ENCODE measurements at regions not wholly inside any gene's neighbourhood (a gene's known extent, or its start where the extent isn't known, plus 50 kb on each side); places are given as distances from the start of the nearest gene placed in this dataset.
A peak's percentile ranks its signal among the peaks of the same experiment; 100 is the strongest.

GRCh38 chr6:166014966-166015365, 152.7 kb downstream of the TBXT start:
- no peaks in the 10 kb centered on the region for H3K36me3 ChIP-seq (ENCODE audit: control insufficient read depth in 2 of 2, insufficient read depth in 2 of 2, low read length in 2 of 2)
- H3K27me3 ChIP-seq (ENCODE audit: control insufficient read depth in 2 of 2, insufficient read depth in 2 of 2, low read length in 2 of 2) = no peaks in the 10 kb centered on the region
- H3K4me3 ChIP-seq (ENCODE audit: low read length in 2 of 2) = no peak overlapping the region
- H3K4me1 ChIP-seq (ENCODE audit: control insufficient read depth in 2 of 2, insufficient read depth in 2 of 2, low read length in 2 of 2) = no peaks in the 10 kb centered on the region
- no peak overlapping the region for H3K27ac ChIP-seq (ENCODE audit: low read depth in 2 of 2, low read length in 2 of 2)
- no peak overlapping the region for H3K9ac ChIP-seq (ENCODE audit: low read depth in 1 of 2, low read length in 2 of 2)
- H3K9me3 ChIP-seq (ENCODE audit: control insufficient read depth in 2 of 2, low read length in 2 of 2) = no peaks in the 10 kb centered on the region

- no peak overlapping the region for H3K27ac ChIP-seq (ENCODE audit: low read depth in 2 of 2, low read length in 2 of 2)
- H3K9me3 ChIP-seq (ENCODE audit: control insufficient read depth in 2 of 2, low read length in 2 of 2) = no peaks in the 10 kb centered on the region
- peaks cover 3 to 4% of the 10 kb centered on the region in 2 donors for H3K4me1 ChIP-seq (ENCODE audit: control insufficient read depth in 2 of 2, insufficient read depth in 2 of 2, low read length in 2 of 2)
- H3K4me3 ChIP-seq (ENCODE audit: low read length in 2 of 2) = no peak overlapping the region
- no peaks in the 10 kb centered on the region for H3K36me3 ChIP-seq (ENCODE audit: control insufficient read depth in 2 of 2, insufficient read depth in 2 of 2, low read length in 2 of 2)
- H3K9ac ChIP-seq (ENCODE audit: low read depth in 1 of 2, low read length in 2 of 2) = no peak overlapping the region
- H3K27me3 ChIP-seq (ENCODE audit: control insufficient read depth in 2 of 2, insufficient read depth in 2 of 2, low read length in 2 of 2) = peaks cover 8 to 20% of the 10 kb centered on the region in 2 donors
Measured at GRCh38 chr6:166010136-166010960, 157.3 kb downstream of the TBXT start.

GRCh38 chr6:166009385-166010031, 158.1 kb downstream of the TBXT start:
- peaks cover 8 to 24% of the 10 kb centered on the region in 2 donors for H3K27me3 ChIP-seq (ENCODE audit: control insufficient read depth in 2 of 2, insufficient read depth in 2 of 2, low read length in 2 of 2)
- H3K27ac ChIP-seq (ENCODE audit: low read depth in 2 of 2, low read length in 2 of 2) = no peak overlapping the region
- H3K9me3 ChIP-seq (ENCODE audit: control insufficient read depth in 2 of 2, low read length in 2 of 2) = no peaks in the 10 kb centered on the region
- no peak overlapping the region for H3K9ac ChIP-seq (ENCODE audit: low read depth in 1 of 2, low read length in 2 of 2)
- no peak overlapping the region for H3K4me3 ChIP-seq (ENCODE audit: low read length in 2 of 2)
- H3K4me1 ChIP-seq (ENCODE audit: control insufficient read depth in 2 of 2, insufficient read depth in 2 of 2, low read length in 2 of 2) = peaks cover 4 to 5% of the 10 kb centered on the region in 2 donors
- H3K36me3 ChIP-seq (ENCODE audit: control insufficient read depth in 2 of 2, insufficient read depth in 2 of 2, low read length in 2 of 2) = no peaks in the 10 kb centered on the region

GRCh38 chr6:166008441-166009369, 158.9 kb downstream of the TBXT start:
- Histone ChIP-seq H3K4me3 (ENCODE audit: low read length in 2 of 2) (peak overlapping the region; percentile 32 to 41), H3K27me3 (ENCODE audit: control insufficient read depth in 2 of 2, insufficient read depth in 2 of 2, low read length in 2 of 2) (peaks cover 8 to 24% of the 10 kb centered on the region in 2 donors), H3K9me3 (ENCODE audit: control insufficient read depth in 2 of 2, low read length in 2 of 2) (no peaks in the 10 kb centered on the region), H3K36me3 (ENCODE audit: control insufficient read depth in 2 of 2, insufficient read depth in 2 of 2, low read length in 2 of 2) (no peaks in the 10 kb centered on the region), H3K4me1 (ENCODE audit: control insufficient read depth in 2 of 2, insufficient read depth in 2 of 2, low read length in 2 of 2) (peaks cover 4 to 5% of the 10 kb centered on the region in 2 donors), H3K9ac (ENCODE audit: low read depth in 1 of 2, low read length in 2 of 2) (no peak overlapping the region), H3K27ac (ENCODE audit: low read depth in 2 of 2, low read length in 2 of 2) (no peak overlapping the region)

- no peak overlapping the region for H3K27ac ChIP-seq (ENCODE audit: low read depth in 2 of 2, low read length in 2 of 2)
- H3K9me3 ChIP-seq (ENCODE audit: control insufficient read depth in 2 of 2, low read length in 2 of 2) = no peaks in the 10 kb centered on the region
- H3K27me3 ChIP-seq (ENCODE audit: control insufficient read depth in 2 of 2, insufficient read depth in 2 of 2, low read length in 2 of 2) = peaks cover 8 to 24% of the 10 kb centered on the region in 2 donors
- H3K9ac ChIP-seq (ENCODE audit: low read depth in 1 of 2, low read length in 2 of 2) = no peak overlapping the region
- no peaks in the 10 kb centered on the region for H3K36me3 ChIP-seq (ENCODE audit: control insufficient read depth in 2 of 2, insufficient read depth in 2 of 2, low read length in 2 of 2)
- peaks cover 4 to 5% of the 10 kb centered on the region in 2 donors for H3K4me1 ChIP-seq (ENCODE audit: control insufficient read depth in 2 of 2, insufficient read depth in 2 of 2, low read length in 2 of 2)
- no peak overlapping the region for H3K4me3 ChIP-seq (ENCODE audit: low read length in 2 of 2)
Measured at GRCh38 chr6:166007349-166008263, 160.0 kb downstream of the TBXT start.

- peaks cover 4 to 5% of the 10 kb centered on the region in 2 donors for H3K4me1 ChIP-seq (ENCODE audit: control insufficient read depth in 2 of 2, insufficient read depth in 2 of 2, low read length in 2 of 2)
- no peak overlapping the region for H3K27ac ChIP-seq (ENCODE audit: low read depth in 2 of 2, low read length in 2 of 2)
- H3K27me3 ChIP-seq (ENCODE audit: control insufficient read depth in 2 of 2, insufficient read depth in 2 of 2, low read length in 2 of 2) = peaks cover 8 to 24% of the 10 kb centered on the region in 2 donors
- peak overlapping the region in 1 of 2 donors; percentile 22 for H3K4me3 ChIP-seq (ENCODE audit: low read length in 2 of 2)
- H3K9me3 ChIP-seq (ENCODE audit: control insufficient read depth in 2 of 2, low read length in 2 of 2) = no peaks in the 10 kb centered on the region
- H3K9ac ChIP-seq (ENCODE audit: low read depth in 1 of 2, low read length in 2 of 2) = no peak overlapping the region
- H3K36me3 ChIP-seq (ENCODE audit: control insufficient read depth in 2 of 2, insufficient read depth in 2 of 2, low read length in 2 of 2) = no peaks in the 10 kb centered on the region
Measured at GRCh38 chr6:166006900-166007301, 160.8 kb downstream of the TBXT start.

GRCh38 chr6:166005944-166006899, 161.4 kb downstream of the TBXT start:
- Histone ChIP-seq H3K9ac (ENCODE audit: low read depth in 1 of 2, low read length in 2 of 2) (no peak overlapping the region), H3K36me3 (ENCODE audit: control insufficient read depth in 2 of 2, insufficient read depth in 2 of 2, low read length in 2 of 2) (no peaks in the 10 kb centered on the region), H3K27me3 (ENCODE audit: control insufficient read depth in 2 of 2, insufficient read depth in 2 of 2, low read length in 2 of 2) (peaks cover 8 to 24% of the 10 kb centered on the region in 2 donors), H3K9me3 (ENCODE audit: control insufficient read depth in 2 of 2, low read length in 2 of 2) (no peaks in the 10 kb centered on the region), H3K4me3 (ENCODE audit: low read length in 2 of 2) (peak overlapping the region in 1 of 2 donors; percentile 22), H3K27ac (ENCODE audit: low read depth in 2 of 2, low read length in 2 of 2) (peak overlapping the region; percentile 35), H3K4me1 (ENCODE audit: control insufficient read depth in 2 of 2, insufficient read depth in 2 of 2, low read length in 2 of 2) (peaks cover 4 to 5% of the 10 kb centered on the region in 2 donors)

- H3K4me3 ChIP-seq (ENCODE audit: low read length in 2 of 2) = no peak overlapping the region
- no peak overlapping the region for H3K9ac ChIP-seq (ENCODE audit: low read depth in 1 of 2, low read length in 2 of 2)
- H3K27ac ChIP-seq (ENCODE audit: low read depth in 2 of 2, low read length in 2 of 2) = peak overlapping the region; percentile 35
- no peaks in the 10 kb centered on the region for H3K36me3 ChIP-seq (ENCODE audit: control insufficient read depth in 2 of 2, insufficient read depth in 2 of 2, low read length in 2 of 2)
- peaks cover 8 to 24% of the 10 kb centered on the region in 2 donors for H3K27me3 ChIP-seq (ENCODE audit: control insufficient read depth in 2 of 2, insufficient read depth in 2 of 2, low read length in 2 of 2)
- H3K4me1 ChIP-seq (ENCODE audit: control insufficient read depth in 2 of 2, insufficient read depth in 2 of 2, low read length in 2 of 2) = peaks cover 4 to 5% of the 10 kb centered on the region in 2 donors
- H3K9me3 ChIP-seq (ENCODE audit: control insufficient read depth in 2 of 2, low read length in 2 of 2) = no peaks in the 10 kb centered on the region
Measured at GRCh38 chr6:166005401-166005943, 162.2 kb downstream of the TBXT start.

Data from mucosa of rectum (tissue), 2 donors.